ENCODE measurements at regions not wholly inside any gene's neighbourhood (a gene's known extent, or its start where the extent isn't known, plus 50 kb on each side); places are given as distances from the start of the nearest gene placed in this dataset.

GRCh38 chr9:89746385-89747116 lies 141.7 kb downstream of the GADD45G start:
- no peak for DNase-seq (ENCODE audit: low read depth)

DNA sequence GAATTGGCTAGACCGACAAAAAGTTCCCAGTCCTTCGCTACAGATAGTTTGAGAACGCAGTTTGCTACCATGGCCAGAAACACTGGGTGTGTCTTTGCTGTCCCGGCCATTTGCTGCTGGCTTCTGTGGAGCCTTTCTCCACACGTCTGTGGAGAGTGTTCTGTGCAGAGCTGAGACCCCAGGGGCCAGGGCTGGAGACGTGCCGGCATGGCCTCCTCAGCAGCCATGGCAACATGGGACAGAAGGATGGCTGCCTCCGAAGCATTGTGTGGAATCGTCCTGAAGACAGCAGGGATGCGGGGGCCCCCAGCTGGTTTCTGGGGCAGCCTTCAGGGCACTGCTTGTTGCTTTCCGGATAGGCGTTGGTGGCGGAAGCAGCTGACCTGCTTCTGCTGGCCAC lies 142.8 kb downstream of the GADD45G start:
- DNase-seq (ENCODE audit: low read depth): no peak

DNA sequence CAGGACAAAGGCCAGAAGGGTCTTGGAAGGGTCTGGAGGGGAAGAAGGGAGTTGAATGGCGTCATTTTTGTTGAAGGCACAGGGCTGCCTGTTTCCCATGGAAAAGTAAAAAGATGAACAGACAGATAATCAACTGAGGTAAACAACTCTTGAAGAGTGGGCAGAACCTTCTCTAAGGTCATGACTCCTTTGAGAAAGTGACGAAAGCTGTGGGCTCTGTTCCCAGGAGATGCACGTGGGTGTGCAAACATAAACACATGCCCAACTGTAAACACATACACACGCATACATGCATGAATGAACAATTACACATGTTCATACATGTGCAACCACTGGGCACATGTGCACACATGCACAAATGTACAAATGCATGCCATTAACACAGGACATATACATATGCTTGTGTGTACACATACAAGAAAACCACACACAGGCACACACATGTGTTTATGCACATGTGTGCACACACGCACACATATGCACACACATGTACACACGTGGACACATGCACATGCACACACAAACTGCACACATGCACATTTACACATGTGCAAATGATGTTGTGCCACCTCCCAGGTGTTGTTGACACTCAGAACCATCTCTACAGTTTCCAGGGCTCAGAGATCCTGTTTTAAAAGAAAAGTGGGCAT lies 143.3 kb downstream of the GADD45G start:
- no peak for DNase-seq (ENCODE audit: low read depth)

DNA sequence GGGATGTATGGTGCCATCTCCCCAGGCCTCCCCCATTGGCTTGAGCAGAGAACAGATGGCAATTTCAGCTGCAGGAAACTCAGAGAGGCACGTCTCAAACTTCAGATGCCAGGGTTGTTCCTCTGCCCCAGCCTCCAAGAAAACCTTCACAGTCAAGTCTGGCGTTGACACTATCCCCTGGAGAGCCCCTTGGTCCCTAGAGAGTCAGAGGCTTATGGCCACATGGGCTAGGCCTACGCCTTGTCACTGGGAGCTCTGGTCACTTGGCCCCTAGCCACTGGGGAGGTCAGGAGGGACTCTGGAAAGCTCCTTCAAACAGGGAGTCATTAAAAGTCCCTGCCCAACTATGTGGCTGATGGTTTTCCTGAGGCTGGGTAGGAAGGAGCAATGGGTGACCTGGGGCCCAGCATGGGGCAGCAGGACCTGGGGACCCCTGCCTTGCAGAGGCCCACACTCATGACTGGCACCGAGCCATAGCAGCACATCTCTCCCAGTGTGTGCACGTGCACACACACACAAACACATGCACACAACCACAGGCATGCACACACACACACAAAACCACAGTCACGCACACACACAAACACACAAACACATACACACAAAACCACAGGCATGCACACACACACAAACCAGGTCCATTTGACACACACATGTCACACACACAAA lies 144.2 kb downstream of the GADD45G start:
- no peak for DNase-seq (ENCODE audit: low read depth)

GRCh38 chr9:89749500-89750116 lies 144.8 kb downstream of the GADD45G start:
- DNase-seq (ENCODE audit: low read depth): no peak

DNA sequence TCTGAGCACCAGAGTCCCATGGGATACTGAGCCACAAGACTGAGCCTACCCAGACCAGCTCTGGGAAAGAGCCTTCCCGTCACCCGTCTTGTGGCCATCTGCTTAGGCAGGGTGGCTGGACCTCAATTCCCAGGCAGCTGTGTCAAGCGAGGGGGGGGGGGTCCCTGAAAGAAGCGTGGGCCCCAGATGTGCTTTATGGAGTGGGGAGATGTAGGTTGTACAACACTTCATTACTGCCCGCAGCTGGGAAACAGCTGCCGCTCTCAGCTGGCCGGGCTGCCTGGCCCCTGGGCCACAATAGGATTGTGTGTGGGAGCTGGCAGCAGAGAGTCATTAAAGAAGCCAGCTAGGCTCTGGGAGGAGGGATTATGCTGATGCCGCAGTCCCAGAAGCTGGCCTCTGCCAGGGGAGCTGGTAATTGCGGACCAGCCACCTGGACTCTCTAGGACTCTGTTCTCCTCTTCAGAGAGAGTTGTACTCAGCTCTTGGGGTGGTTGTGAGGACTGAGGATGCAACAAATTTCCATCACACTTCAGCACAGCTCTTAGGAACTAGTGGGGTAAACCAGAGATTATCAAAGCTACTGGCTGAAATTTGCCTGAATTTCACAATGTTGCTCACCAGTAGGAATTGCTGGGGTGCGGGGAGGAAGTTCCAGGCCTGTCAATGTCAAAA lies 145.4 kb downstream of the GADD45G start:
- DNase-seq (ENCODE audit: low read depth): no peak

DNA sequence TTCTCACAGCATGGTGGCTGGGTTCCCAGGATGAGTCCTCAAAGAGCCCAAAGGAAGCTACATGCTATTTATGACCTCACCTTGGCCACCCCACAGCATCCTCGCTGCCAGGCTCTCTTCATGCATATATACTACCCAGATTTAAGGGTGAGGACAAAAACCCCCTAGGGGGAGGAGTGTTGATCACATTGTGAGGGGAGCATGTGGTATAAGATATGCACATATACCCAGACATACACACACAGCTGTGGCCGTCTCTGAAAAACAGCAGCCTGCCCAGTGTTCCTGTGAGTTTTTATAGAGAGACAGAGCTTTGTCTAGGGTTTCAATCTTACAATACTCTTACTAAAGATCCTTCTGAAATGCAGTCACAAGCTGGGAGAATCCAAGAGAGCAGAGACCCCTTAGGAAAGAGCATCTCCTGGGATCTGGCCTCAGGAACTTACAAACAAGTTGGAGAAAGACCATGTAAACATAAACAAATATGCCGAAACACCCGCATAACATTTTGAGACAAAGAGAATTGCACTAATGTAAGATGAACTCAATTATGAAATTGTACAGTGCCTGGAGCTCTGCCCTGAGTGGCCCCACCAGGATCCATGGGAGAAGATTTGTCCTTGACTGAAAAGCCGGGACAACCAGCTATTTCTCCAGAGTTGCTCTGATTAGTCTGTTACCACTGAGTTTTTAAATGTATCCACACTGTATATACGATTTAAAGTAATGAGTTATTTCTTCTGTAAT lies 146.4 kb downstream of the GADD45G start:
- no peak for DNase-seq (ENCODE audit: low read depth)

GRCh38 chr9:89752154-89752553 lies 147.3 kb downstream of the GADD45G start:
- no peak for DNase-seq (ENCODE audit: low read depth)

DNA sequence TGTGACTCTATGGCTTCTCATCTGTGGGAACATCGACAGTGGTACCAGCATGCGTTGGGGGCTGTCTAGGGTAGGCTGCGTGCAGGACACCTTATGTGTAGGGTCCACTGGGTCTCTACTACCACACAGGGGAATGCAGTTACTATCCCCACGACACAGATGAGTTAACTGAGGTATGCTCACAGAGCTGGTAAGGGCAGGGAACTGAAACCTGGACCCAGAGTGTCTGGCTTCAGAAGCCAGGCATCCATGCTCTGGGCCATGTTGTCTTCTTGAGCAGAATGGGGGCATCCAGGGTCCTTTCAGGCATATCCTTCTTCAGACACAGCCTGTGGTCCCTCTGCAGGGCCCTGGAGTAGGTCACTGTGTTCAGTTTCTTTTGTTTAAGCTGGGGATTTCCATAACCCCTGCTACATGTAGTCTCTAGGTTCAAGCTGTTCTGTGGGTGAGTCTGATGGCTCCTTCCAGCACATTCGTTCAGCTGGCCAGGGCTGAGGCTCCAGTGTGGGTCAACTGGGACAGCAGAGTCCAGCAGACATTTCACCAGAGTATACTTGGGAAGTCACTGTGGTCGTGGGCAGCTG lies 148.8 kb downstream of the GADD45G start:
- DNase-seq (ENCODE audit: low read depth): no peak

DNA sequence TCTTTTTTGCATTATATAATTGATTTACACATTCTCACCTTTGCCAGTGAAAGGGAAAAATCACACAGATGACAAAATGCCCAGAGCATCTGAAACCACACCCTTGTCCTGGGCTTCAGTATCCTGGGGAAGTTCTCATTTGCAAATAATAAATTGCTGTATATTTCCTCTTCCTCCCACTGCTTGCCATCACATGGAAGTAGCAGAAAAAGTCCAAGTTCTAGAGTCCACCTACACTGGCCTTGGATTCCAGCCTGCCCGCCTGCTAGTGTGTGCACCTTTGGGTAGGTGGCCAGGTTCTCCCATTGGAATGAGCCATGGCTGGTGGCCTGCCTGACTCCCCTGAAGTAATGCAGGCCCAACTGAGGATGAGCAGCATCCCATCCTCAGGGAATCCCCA lies 149.4 kb downstream of the GADD45G start:
- no peak for DNase-seq (ENCODE audit: low read depth)

DNA sequence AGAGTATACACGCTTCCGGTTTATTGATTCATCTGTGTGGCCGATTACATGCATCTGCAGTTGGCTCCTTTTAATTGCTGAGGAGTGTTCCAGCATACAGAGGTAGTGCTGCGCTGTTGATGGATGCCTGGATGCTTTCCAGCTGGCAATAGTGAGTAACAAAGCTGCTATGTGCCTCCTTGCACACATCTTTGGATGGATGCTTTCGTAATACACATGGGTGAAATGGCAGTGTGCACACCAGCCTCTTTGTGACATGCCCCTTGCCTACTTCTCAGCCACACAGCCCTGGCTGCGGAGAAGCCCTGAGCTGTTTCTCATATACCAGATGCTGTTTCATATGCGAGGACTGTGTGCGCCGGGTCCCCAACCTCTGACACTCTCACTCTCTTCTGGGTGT lies 151.0 kb downstream of the GADD45G start:
- peak; percentile 14 for DNase-seq (ENCODE audit: low read depth)

GRCh38 chr9:89756891-89757537 lies 152.2 kb downstream of the GADD45G start:
- DNase-seq (ENCODE audit: low read depth): no peak

DNA sequence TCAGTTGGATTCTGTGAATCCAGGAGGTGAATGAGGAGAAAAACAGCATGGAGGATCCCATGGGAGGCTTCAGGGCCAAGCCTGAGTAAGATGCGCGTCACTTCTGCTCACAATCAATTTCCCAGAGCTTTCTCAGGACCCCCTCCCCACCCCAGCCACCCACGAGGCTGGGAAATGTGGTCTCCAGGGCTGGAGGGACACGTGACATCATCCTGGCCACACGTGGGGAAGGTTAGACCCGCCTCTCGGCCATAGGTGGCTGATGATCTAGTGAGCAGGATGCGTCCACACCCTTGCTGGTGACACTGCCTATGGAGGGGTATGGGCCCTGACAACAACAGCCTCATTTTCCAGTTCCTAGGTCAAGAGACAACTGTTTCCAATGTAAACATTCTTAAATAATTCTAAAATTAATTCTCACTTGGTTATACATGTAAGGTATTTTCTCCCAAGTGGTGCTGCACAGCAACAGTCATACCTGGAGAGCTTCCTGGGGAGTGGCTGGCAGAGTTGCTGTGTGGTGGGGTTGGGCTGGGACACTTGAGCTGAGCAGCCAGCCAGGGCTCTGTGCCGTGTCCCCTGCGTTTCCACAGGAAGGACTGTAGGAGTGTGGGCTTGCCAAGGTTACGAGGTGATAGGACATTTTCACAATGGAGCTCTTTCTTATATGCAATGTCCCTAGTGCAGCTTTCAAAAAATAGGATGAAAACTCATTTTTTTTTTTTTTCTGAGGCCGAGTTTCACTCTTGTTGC lies 153.1 kb downstream of the GADD45G start:
- DNase-seq (ENCODE audit: low read depth): no peak

GRCh38 chr9:89759572-89759971 lies 154.8 kb downstream of the GADD45G start:
- no peak for DNase-seq (ENCODE audit: low read depth)

- DNase-seq (ENCODE audit: low read depth): no peak
These were observed 155.3 kb downstream of the GADD45G start for GRCh38 chr9:89760123-89760522.

- DNase-seq (ENCODE audit: low read depth): no peak
These were observed 159.4 kb downstream of the GADD45G start for GRCh38 chr9:89764217-89764616.

- no peak for DNase-seq (ENCODE audit: low read depth)
These were observed 160.6 kb downstream of the GADD45G start for GRCh38 chr9:89765211-89765946.

DNA sequence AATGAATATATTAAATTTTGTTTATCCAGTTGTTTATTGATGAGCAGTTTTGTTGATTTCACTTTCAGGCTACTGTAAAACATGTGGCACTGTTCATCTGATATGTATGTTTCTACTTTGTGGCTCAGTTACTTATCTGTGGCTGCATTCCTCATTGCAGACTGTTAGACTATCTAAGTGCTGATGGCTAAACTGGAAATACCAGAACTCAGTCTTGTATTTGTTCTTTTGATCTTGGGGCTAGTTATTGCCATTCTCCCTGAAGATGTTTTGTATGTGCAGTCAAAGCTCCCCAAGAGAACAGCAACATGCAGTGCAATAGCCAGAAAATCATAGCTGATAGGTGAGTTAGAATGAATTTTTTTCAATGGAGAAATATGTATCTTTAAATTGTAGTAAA lies 162.2 kb downstream of the GADD45G start:
- DNase-seq (ENCODE audit: low read depth): no peak

- no peak for DNase-seq (ENCODE audit: low read depth)
These were observed 163.2 kb downstream of the GADD45G start for GRCh38 chr9:89768051-89768450.
